Panc1 (cell line): ENCODE measurements at regions not wholly inside any gene's neighbourhood (a gene's known extent, or its start where the extent isn't known, plus 50 kb on each side); places are given as distances from the start of the nearest gene placed in this dataset.

ENCODE experiments used
- CTCF ChIP-seq: fragments of 450-650 bp; IDR thresholded peaks from 2 replicates; pipeline ENCODE4 v1.5.1; 2017; ENCODE audit warnings: mild to moderate bottlenecking
- POLR2AphosphoS5 ChIP-seq: IDR thresholded peaks from 2 replicates; pipeline ENCODE4 v1.6.1; 2012; ENCODE audit warnings: mild to moderate bottlenecking, low read depth, low read length, moderate library complexity

GRCh38 chr15:72967811-72968530 lies 84.3 kb upstream of the NEO1 start:
- TF ChIP-seq CTCF (no peak), POLR2AphosphoS5 (no peak)
